A673 (cell line): ENCODE measurements at regions not wholly inside any gene's neighbourhood (a gene's known extent, or its start where the extent isn't known, plus 50 kb on each side); places are given as distances from the start of the nearest gene placed in this dataset.

ENCODE experiments used
- BruUV-seq: library from RNA; stranded (reverse); fragments of 400-500 nt; replicated peaks from 2 replicates; lab custom pipeline; 2021; lab: Mats Ljungman, UMichigan
- CTCF ChIA-PET: fragments of 300-600 bp; sonication (Branson Sonifier 250); formaldehyde crosslinking; loops from one replicate; lab custom pipeline; 2022; ENCODE audit warnings: antibody characterized with exemption; lab: Charles Lee
- POLR2A ChIA-PET: fragments of 300-600 bp; sonication (Branson Sonifier 250); formaldehyde crosslinking; loops from one replicate; lab custom pipeline; 2022; ENCODE audit warnings: antibody characterized with exemption; ENCODE audit not compliant: low non-redundant PET; lab: Charles Lee
- DNase-seq: peaks from one replicate; pipeline ENCODE4 v3.0.0-alpha.2; 2015; ENCODE audit warnings: low spot score
- H3K27ac ChIP-seq: fragments of 200-600 bp; sonication (generic); 2 replicates; pipeline ENCODE4 v1.5.1; 2016; ENCODE audit warnings: mixed run types, low read depth, mild to moderate bottlenecking, mixed read lengths, antibody characterized with exemption, low read length; ENCODE audit not compliant: poor library complexity, severe bottlenecking
- H3K27me3 ChIP-seq: fragments of 200-600 bp; sonication (generic); replicated peaks from 2 replicates; pipeline ENCODE4 v1.6.1; 2017; ENCODE audit warnings: mixed run types, low read depth, mild to moderate bottlenecking, mixed read lengths, antibody characterized with exemption, low read length; ENCODE audit not compliant: insufficient read depth, poor library complexity
- H3K36me3 ChIP-seq: fragments of 200-600 bp; sonication (generic); 2 replicates; pipeline ENCODE4 v1.6.1; 2016; ENCODE audit warnings: mixed run types, mild to moderate bottlenecking, mixed read lengths, antibody characterized with exemption, low read length; ENCODE audit not compliant: insufficient read depth, poor library complexity, severe bottlenecking
- H3K4me1 ChIP-seq: fragments of 200-600 bp; sonication (generic); 2 replicates; pipeline ENCODE4 v1.6.1; 2017; ENCODE audit warnings: mixed run types, mild to moderate bottlenecking, mixed read lengths, antibody characterized with exemption, low read length; ENCODE audit not compliant: insufficient read depth, poor library complexity, severe bottlenecking
- H3K4me3 ChIP-seq: fragments of 200-600 bp; sonication (generic); 2 replicates; pipeline ENCODE4 v1.5.1; 2016; ENCODE audit warnings: low read depth, mixed run types, mild to moderate bottlenecking, mixed read lengths, low read length; ENCODE audit not compliant: poor library complexity, severe bottlenecking
- H3K9me3 ChIP-seq: fragments of 200-600 bp; sonication (generic); 2 replicates; pipeline ENCODE4 v1.6.1; 2016; ENCODE audit warnings: mixed run types, low read depth, mild to moderate bottlenecking, mixed read lengths, antibody characterized with exemption, low read length; ENCODE audit not compliant: poor library complexity, severe bottlenecking
- intact Hi-C: fragments of 100-400 bp; cut with micrococcal nuclease; formaldehyde crosslinking; loops from one replicate; pipeline ENCODE4 v1.10.0; 2022; ENCODE audit not compliant: unreplicated experiment
- TF ChIP-seq, protein P1 (sequence below): fragments of 300-800, 200-600 bp; sonication (generic); conservative IDR thresholded peaks from 2 replicates; pipeline ENCODE4 v1.5.1; 2017; ENCODE audit warnings: low read depth, mild to moderate bottlenecking, antibody characterized with exemption, low read length, moderate library complexity, mixed read lengths

GRCh38 chr12:68418137-68418460 lies 85.9 kb upstream of the MDM1 start:
- intact Hi-C loops: no loop called here
- no peaks in the 10 kb centered on the region for H3K9me3 ChIP-seq
- no peaks in the 10 kb centered on the region for H3K27me3 ChIP-seq
- H3K4me1 ChIP-seq: no peaks in the 10 kb centered on the region
- no peak for DNase-seq
- H3K4me3 ChIP-seq: no peak overlapping the region
- BruUV-seq: no TSS peak
- H3K27ac ChIP-seq: no peak overlapping the region
- POLR2A ChIA-PET: no interaction called here
- no peaks in the 10 kb centered on the region for H3K36me3 ChIP-seq
- CTCF ChIA-PET: no interaction called here
- TF ChIP-seq, protein P1, sequence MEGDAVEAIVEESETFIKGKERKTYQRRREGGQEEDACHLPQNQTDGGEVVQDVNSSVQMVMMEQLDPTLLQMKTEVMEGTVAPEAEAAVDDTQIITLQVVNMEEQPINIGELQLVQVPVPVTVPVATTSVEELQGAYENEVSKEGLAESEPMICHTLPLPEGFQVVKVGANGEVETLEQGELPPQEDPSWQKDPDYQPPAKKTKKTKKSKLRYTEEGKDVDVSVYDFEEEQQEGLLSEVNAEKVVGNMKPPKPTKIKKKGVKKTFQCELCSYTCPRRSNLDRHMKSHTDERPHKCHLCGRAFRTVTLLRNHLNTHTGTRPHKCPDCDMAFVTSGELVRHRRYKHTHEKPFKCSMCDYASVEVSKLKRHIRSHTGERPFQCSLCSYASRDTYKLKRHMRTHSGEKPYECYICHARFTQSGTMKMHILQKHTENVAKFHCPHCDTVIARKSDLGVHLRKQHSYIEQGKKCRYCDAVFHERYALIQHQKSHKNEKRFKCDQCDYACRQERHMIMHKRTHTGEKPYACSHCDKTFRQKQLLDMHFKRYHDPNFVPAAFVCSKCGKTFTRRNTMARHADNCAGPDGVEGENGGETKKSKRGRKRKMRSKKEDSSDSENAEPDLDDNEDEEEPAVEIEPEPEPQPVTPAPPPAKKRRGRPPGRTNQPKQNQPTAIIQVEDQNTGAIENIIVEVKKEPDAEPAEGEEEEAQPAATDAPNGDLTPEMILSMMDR: no peak

DNA sequence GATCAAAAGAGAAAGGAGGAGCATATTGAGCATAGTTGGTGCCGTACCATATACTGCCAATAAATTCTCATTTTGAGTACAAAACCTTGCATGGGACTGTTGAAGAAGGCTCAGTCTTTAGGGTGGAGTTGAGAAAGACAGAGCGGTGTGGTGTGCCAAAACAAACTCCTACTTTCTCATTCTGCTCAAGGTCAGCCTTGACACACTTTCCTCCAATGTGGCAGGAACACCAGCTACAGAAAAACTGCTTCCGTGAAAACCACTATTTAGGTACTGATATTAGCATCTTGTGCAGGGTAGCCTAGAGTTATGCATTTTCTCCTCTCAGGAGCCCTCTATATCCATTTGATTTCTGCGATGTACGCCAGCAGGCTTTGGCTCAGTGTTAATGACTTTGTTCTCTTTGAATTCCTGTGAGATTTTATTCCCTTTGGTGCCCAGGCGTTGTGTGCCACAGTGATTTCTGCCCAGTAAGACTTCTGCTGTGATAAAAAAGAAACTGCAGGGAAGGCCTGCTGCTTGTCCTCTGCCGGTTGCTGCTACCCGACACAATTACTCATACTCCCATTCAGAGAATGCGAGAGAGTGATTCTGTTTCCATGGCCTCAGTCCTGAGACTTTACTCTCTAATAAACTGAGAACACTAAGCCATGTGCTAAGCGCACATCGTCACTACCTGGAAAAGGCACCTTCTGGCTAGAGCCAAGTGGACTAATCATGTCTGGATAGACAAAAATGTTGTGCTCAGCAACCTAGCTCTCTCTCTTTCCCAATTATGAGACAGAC lies 88.3 kb upstream of the MDM1 start:
- Histone ChIP-seq H3K27me3 (no peaks in the 10 kb centered on the region), H3K36me3 (no peaks in the 10 kb centered on the region), H3K9me3 (no peaks in the 10 kb centered on the region), H3K4me3 (no peak overlapping the region), H3K27ac (no peak overlapping the region), H3K4me1 (no peaks in the 10 kb centered on the region)
- no TSS peak for BruUV-seq
- ChIA-PET POLR2A (no interaction called here), CTCF (no interaction called here)
- DNase-seq: no peak
- intact Hi-C loops: no loop called here
- TF ChIP-seq, protein P1: no peak

- TF ChIP-seq, protein P1: no peak
- no peak for DNase-seq
- Histone ChIP-seq H3K27me3 (no peaks in the 10 kb centered on the region), H3K4me3 (no peak overlapping the region), H3K27ac (no peak overlapping the region), H3K4me1 (no peaks in the 10 kb centered on the region), H3K9me3 (no peaks in the 10 kb centered on the region), H3K36me3 (no peaks in the 10 kb centered on the region)
- CTCF ChIA-PET: no interaction called here
- intact Hi-C loops: no loop called here
- POLR2A ChIA-PET: no interaction called here
- no TSS peak for BruUV-seq
Observed at GRCh38 chr12:68422159-68422558, 90.0 kb upstream of the MDM1 start.
